DMS 273 treated with DMSO at 0.1 percent for 48 hours (cell line): ENCODE measurements at regions not wholly inside any gene's neighbourhood (a gene's known extent, or its start where the extent isn't known, plus 50 kb on each side); places are given as distances from the start of the nearest gene placed in this dataset.
A peak's percentile ranks its signal among the peaks of the same experiment; 100 is the strongest.
"Not testable (repeated sequence)": the region's sequence is repeated elsewhere in the genome, so short reads cannot be mapped to it uniquely, and the experiment has no call there.

Experiments
- DNase-seq: peaks from one replicate; lab custom pipeline; 2025; lab: John Stamatoyannopoulos, UW

DNA sequence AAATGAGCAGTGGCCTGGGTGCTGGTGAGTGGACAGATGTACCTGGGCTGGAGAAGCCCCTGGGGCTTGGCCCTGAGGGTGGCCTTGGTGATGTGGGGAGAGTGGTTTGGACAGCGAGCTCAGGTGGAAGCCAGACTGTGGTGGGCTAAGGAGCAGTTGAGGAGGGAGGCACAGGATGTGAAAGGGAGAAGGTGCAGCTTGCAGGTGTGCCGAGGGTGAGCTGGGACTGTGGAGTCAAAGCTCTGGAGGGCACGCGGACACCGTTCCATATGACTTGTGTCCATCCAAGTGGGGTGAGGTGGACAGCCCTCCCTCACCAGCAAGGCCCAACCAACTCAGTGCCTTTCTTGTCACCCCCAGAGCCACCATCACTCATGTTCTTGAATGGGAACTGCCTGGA, 170.8 kb upstream of the ZNF267 start:
- no peak for DNase-seq

DNA sequence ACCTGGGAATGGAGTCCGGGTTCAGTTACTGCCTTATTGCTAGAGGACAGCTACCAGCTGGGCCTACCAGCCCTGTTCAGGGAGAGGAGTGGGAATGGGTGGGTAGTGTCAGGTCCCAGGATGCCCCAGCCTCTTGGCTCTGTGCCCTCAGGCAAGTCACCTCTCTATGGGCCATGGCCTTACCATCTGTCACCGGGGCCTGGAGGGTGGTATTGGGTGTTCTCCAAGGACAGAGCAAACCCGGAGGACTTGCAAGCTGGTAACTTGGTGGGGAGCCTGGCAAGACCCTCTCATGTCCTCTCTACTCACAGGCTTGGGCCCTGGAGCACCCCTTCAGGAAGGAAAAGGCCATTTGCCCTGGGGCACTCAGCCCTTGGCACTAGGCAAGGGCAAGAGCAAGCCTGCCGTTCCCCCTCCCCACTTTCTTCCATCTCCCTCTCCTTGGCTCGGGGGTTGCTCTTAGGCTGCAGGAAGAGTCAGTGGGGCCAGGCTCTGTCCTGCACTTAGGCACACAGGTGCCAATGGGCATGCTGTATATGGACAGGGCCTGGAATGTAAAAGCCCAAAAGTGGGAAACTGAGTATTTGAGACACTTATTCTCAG, 170.0 kb upstream of the ZNF267 start:
- no peak for DNase-seq

DNA sequence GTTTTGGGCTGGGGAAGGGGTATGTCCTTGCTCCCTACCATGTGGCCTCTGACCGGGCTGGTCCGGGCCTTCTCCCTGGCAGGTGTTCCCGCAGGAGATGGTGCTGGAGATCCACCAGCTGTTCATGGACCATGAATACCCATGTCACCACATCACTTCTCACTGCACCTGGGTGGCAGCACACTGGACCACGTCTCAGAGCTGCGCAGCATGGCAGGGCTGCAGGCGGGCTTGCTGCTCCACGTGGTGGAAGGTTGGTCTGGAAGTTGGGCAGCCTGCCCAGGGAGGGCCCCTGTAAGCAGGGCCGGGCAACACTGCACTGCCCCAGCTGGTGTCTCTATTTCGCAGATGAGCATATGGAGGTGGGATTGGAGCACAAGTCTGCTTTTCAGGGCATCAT, 169.5 kb upstream of the ZNF267 start:
- DNase-seq, result no peak

DNA sequence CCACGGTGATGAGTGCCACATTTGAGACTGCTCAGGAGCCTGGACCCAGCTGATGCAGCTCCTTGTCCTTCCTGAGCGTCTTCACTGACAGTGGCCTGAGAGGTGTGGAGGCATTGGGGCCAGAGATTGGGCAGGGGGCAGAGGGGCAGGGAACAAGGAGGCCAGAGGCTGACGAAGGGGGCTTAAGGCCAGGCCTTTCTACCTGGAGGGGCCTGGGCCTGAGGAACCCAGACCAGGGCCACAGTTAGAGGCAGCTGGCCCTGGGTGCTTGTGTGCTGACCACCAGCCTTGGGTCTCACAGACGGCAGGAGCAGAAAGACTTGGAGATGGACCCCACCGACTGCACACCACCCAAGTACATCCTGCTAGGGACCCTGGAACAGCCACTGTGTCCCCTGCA, 168.2 kb upstream of the ZNF267 start:
- DNase-seq, result no peak

DNA sequence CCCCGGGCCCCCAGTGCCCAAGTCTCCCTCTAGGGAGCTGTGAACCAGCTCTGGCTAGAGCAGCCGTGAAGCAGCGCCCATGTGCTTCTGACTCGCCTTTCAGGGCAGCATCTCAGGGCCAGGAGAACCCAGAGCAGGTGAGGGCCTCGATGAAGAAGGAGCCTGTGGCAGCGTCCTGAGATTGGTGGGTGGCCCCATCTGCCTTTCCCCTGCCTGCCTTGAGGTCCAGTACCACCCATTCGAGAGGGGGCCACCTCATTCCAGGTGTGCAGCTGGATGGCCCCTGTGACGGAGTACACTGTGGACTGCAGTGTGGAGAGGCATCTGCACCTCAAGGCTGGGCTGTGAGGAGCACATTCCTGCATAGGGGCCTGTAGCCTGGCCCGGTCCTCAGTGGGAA, 167.3 kb upstream of the ZNF267 start:
- no peak for DNase-seq

DNA sequence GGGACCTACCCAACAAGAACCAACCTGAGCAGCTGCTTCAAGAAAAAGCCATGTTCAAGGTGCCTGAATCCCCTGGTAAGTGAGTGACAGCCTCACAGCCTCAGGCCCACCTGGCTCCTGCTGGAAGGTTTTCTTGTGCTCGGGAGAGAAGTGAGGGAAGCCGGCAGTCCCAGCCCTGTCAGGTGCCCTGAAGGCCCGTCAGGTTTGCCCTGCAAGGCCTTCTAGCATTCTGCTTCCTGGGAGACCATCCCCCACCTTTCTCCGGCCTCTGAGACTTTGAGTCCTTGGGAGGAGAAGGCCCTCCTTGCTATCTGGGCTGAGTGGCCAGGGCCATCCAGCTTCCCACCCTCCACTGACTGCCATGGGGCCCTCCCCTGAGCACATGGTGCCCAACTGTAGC, 166.7 kb upstream of the ZNF267 start:
- no peak for DNase-seq

DNA sequence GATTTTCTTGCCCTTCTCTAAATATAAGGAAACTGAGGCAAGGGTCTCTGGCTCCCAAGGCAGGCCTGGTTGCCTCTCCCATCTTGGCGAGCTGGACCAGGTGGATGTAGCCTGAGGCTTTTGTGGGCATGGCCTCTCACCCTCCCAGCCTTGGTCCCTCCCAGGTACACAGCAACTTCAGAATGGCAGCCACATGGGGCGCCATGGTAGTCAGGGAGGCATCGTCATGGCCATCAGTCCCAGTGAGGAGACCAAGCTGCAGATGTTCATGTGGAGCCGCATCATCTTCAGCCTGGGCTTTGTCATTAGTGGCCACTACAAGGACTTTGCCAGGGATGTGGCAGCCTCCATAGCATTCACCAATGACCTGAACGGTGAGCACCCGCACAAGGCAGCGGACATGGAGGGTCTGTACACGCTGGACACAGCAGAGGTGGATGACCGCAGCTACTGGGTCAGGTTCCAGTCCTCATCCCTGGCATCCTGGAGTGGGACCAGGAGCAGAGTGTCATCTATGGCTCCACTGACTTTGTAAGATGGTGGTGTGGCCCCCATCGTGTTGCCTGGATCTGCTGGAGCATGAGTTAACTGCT, 165.8 kb upstream of the ZNF267 start:
- no peak for DNase-seq

DNA sequence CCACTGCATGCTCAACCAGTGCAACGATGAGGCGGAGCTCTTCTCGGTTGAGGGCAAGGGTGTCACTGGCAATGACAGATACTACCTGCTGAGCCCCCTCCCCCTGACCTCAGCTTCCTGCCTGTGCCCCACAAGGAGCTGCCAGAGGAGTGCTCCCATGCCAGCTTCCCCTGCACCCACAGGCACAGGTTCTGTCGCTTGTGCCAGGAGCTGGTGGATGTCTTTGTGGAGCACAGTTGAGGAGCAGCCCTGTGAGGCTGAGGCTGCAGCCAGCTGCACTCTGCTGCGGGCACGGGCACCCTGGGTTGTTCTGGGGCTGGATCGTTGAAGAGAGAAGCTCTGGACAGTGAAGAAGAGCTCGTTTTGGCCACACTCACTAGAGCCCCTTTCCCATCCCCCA, 165.3 kb upstream of the ZNF267 start:
- no peak for DNase-seq

DNA sequence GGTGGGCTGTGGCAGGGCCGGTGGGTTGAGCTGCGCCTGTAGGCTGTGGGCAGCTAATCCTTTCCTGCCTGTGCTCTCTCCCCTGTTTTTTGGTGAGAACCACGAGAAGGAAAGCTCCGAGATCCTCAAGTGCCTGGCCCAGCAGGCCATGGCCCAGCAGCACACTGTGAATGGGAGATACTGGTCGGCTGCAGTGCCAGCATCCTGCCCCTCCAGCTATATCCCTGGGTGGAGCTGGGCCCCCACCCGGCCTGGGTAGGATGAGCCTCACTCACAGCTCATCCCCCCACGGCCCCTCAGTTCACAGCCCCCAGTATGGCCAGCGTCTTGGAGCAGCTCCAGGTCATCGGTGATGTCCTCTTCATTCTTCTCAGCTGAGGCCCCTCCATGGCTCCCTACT, 164.4 kb upstream of the ZNF267 start:
- DNase-seq, result no peak

DNA sequence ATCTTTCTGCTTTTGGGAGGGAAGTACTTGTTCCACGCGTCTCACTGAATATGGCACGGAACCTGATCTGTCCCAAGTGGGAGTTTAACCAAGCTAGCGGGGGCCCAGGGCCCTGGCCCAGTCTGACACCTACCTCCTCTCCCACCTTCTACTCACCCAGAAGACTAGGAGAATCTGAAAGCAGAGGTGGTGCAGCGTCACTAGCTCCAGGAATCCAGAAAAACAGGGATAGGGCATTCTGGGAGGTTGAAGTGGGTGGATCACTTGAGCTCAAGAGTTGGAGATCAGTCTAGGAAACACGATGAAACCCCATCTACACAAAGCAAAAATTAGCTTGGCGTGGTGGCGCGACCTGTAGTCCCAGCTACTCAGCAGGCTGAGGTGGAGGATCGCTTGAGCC, 163.5 kb upstream of the ZNF267 start:
- no peak for DNase-seq

DNA sequence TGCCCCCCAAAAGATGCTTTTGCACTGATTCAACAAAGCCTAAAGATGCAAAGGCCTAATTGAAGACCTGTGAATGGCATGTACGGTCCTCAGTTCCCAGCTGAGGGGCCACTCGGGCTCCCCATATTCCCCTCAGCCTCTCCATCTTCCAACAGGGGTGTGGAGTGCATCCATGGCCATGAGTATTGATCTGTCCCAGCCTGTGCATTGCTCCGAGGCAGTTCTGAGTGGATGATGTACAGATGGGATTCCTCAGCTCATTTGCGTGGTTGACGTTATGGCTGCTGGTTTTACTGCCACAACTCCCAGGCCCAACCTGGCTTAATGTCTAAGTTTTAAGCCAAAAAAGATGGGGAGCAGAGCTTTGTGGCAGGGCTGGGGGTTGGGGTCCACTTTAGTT, 162.7 kb upstream of the ZNF267 start:
- DNase-seq, result no peak

DNA sequence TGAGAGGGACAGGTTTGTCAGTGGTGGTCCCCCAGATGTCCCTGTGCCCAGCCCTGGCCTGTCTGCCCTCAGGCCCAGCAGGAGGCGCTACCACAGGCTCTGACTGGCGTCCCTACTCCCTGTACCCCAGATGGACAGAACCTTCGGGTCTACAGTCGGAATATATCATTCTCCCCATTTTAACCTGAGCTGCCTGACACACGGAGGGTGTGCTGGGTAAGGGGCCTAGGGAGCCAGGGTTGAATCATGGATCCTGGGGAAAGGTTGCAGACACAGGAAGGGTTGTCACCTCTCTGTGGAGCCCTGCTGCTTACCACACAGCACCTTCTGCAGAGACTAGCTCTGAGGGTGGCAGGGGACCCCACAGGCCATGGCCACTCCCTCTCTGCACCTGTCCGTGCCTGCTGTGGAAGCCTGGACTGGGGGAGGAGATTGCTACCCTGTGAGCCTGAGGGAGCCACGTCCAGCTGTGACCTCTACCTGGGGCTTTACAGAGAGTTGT, 162.2 kb upstream of the ZNF267 start:
- no peak for DNase-seq

DNA sequence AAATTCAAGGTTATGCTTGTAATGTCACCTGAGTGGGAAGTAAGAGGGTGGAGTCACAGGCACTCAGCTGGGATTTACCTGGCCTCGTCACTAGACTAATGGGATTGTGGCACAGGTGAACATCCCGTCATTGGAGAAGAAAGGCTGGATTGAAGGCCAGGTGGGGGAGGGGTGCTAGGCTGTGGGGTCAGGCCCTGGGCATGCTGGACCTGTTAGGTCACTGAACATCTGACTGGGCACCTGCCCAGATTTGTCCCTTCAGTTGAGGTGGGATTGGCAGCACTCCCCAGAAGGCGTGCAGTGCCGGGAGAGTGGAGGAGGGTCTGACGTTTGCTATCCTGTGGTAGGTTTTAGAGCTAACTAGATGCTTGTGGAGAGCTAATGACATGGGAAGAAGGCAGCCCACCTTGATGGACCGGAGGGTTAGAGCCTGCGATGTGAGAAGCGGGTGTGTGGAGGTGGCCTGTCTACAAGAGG, 161.5 kb upstream of the ZNF267 start:
- no peak for DNase-seq

DNA sequence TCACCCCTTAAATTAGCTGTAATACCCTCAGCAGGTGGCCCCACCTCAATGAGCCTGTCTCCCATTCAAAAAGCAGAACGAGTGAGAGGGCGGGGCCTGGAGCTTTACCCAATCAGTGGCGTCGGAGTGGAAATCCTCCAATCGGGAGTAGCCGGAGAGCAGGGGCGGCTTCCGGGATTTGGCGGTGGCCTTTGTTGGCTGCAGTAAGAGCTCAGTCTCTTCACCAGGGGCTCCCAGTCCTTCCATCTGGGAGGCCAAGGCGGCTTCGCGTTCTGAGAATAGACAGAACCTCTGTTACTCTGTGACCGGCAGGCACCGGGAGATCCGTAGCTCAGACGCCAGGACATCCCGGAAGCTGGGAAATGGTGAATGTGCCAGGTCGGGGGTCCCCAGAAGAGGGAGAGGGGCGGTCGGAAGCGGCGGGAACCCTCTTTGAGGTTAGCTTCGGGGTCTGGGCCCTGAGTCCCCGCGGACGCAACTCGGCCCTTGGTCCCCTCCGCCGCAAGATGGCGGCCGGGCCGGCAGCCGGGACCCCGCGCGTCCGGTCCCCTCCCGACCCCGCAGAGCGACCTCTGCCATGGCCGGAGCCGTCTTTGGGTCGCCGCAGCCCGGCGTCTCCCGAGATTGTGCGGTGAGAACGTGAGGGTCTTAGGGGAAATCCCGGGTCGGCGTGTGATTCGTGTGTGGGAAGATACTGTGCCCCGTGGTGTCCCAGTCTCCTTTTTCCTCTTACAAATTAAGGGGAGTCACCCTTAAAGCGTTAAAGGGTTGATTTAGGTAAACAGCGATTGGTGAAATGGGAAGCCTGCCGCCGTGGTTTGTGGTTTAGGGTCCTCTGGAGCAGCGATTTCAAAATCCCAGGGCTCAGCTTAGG, 160.3 kb upstream of the ZNF267 start:
- peak; percentile 87 for DNase-seq

DNA sequence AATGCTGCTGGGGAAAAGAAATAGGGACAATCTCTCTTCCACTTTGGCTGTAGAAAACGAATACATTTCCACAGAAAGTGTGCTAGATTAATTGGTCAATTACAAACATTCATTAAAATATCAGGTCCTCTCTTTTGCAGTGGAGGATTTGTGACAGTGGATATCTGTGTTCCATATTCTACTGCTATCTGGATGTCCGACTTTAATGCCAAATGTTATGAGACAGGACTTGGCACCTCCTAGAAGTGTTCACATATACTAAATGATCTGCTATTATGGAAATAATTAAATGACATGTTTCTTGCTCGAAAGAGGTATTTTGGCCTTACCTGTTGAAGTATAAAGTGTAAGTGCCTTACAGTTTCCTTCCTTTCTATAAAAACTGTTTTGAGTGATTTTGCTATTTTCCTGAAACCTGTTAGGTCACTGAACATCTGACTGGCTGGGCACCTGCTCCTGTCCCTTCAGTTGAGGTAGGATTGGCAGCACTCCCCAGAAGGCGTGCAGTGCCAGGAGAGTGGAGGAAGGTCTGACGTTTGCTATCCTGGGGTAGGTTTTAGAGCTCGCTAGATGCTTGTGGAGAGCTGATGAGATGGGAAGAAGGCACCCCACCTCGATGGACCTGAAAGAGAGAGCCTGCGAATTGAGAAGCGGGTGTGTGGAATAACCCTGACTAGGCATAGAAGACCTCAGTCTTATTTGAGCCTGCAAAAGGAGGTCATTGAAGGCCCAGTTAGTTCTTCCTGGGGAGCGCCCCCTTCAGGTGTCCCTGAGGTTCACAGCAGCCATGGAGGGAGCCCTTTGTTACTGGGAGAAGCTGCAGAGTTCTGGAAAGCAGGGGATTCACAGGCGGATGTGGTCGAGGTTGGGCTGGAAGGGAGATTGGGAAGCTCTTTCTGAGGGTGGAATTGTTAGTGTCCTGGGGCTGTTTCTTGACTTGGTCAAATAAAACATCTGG, 159.4 kb upstream of the ZNF267 start:
- no peak for DNase-seq

DNA sequence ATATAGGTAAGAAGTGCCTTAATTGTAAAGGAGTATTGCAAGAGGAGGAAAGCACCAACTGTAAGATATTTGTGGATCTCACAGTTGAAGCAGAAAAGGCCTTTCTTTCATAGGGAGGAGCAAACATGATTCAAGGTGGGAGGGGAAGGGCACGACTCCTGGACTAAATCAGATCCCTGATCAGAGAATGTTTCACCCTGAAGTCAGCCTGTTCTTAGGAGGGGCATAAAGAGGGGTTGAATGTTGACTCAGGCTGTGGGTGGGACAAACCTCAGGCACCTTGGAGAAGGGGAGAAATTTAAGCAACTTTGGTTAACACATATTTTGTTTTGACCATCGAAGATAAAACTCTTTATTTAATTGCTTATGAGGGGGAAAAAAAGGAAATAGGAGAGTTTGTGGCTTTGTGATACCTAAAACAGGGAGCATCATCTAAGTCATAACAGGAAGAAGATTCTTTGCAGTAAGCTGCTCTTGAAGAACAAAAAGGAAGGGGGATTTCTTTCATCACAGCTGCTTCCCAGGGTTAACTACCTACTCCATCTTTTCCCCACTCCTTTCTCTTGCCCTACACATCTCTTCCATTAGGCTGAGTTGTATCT, 158.6 kb upstream of the ZNF267 start:
- DNase-seq, result no peak

DNA sequence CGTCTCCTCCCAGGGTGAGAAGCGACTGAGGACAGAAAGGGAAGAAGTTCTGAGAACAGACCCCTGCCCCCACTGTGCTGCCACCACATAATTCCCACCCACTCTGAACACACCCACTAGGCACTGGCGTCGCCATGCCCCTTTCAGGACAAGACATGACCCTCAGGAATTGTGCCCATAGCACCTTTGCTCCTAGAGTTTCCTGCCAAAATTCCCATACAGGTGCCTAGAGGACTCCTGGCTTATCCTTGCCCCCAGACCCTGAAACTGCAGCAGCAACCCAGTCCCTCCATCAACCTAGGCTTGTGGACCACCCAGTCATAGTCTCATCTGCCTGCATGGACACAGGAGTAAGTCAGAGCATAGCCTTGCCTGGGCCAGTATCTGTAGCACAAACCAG, 157.7 kb upstream of the ZNF267 start:
- no peak for DNase-seq

DNA sequence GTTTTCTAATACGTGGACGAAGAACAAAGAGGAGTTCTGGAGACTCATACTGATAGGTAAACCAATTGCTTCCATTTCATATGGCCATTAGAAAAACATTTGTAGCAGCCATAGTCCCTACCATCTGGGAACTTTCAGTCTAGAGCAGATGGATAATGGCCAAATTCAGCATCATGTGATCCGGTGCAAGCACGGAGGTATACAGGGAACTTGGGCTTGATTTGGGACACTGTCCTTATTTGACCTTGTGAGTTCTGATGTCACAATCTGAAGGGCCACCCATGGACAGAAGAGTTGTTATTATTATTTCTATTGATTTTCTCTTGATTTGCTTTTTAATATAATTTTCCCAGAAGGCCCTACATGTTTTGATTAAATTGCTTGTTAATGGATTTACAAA, 154.6 kb upstream of the ZNF267 start:
- DNase-seq, result peak; percentile 29

DNA sequence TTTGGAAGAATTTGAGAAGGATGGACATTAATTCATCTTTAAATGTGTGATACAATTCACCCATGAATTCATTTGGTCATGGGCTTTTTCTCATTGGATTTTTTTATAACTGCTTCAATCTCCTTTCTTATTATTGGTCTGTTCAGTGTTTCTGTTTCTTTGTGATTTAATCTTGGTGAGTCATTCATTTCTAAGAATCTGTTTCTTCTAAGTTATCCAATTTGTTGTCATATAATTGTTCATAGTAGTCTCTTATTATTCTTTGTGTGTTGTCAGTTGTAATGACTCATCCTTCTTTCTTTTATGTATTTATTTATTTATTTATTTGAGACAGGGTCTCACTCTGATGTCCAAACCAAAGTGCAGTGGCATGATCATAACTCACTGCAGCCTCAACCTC, 146.1 kb upstream of the ZNF267 start:
- DNase-seq, result no peak

DNA sequence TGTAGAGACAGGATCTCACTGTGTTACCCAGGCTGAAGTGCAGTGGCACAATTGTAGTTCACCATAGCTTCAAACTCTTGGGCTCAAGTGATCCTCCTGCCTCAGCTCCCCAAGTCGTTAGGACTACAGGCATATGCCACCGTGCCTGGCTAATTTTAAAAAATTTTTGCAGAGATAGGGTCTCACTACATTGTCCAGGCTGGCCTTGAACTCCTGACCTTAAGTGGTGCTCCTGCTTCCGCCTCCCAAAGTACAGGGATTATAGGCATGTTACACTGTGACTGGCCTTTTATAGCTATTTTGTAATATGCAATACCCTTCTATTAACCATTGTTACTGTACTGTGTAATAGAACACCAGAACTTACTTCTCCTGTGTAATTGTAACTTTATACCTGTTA, 139.3 kb upstream of the ZNF267 start:
- DNase-seq, result no peak

DNA sequence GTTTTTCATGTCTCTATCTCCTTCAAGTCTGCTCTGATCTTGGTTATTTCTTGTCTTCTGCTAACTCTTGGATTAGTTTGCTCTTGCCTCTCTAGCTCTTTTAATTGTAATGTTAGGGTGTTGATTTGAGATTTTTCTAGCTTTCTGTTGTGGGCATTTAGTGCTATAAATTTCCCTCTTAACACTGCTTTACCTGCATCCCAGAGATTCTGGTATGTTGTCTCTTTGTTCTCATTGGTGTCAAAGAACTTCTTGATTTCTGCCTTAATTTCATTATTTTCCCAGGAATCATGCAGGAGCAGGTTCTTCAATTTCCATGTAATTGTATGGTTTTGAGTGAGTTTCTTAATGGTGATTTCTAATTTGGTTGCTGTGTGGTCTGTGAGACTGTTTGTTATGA, 128.5 kb upstream of the ZNF267 start:
- not testable (repeated sequence) for DNase-seq

DNA sequence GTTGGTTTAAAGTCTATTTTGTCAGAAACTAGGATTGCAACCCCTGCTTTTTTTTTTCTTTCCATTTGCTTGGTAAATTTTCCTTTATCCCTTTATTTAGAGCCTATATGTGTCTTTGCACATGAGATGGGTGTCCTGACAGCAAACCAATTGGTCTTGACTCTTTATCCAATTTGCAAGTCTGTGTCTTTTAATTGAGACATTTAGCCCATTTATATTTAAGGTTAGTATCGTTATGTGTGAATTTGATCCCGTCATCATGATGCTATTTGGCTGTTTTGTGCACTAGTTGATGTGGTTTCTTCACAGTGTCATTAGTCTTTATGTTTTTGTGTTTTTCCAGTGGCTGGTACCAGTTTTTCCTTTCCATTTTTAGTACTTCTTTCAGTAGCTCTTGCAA, 127.7 kb upstream of the ZNF267 start:
- DNase-seq, result no peak
